ENCODE measurements at regions not wholly inside any gene's neighbourhood (a gene's known extent, or its start where the extent isn't known, plus 50 kb on each side); places are given as distances from the start of the nearest gene placed in this dataset.

- Histone ChIP-seq H3K9me3 (ENCODE audit: control insufficient read depth, low read depth, low read length) (no peaks in the 10 kb centered on the region), H3K4me1 (ENCODE audit: control insufficient read depth, low read depth, low read length) (no peaks in the 10 kb centered on the region), H3K4me3 (ENCODE audit: low read length) (no peak overlapping the region), H3K27me3 (ENCODE audit: control insufficient read depth, insufficient read depth, low read length) (no peaks in the 10 kb centered on the region), H3K36me3 (ENCODE audit: control insufficient read depth, low read depth, low read length) (no peaks in the 10 kb centered on the region), H3K27ac (ENCODE audit: low read length) (no peak overlapping the region), H3K9ac (ENCODE audit: low read length) (no peak overlapping the region)
Observed at GRCh38 chr5:98992552-98992951, 63.7 kb upstream of the CHD1 start.

DNA sequence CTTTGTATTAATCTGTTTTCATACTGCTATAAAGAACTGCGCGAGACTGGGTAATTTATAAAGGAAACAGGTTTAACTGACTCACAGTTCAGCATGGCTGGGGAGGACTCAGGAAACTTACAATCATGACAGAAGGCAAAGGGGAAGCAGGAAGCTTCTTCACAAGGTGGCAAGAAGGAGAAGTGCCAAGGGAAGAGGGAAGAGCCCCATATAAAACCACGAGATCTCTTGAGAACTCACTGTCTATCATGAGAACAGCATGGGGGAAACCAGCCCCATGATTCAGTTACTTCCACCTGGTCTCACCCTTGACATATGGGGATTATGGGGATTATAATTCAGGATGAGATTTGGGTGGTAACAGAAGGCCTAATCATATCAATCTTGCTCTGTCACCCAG is 60.9 kb upstream of the CHD1 start:
- Histone ChIP-seq H3K27ac (ENCODE audit: low read length) (no peak overlapping the region), H3K4me1 (ENCODE audit: control insufficient read depth, low read depth, low read length) (no peaks in the 10 kb centered on the region), H3K36me3 (ENCODE audit: control insufficient read depth, low read depth, low read length) (no peaks in the 10 kb centered on the region), H3K9me3 (ENCODE audit: control insufficient read depth, low read depth, low read length) (no peaks in the 10 kb centered on the region), H3K4me3 (ENCODE audit: low read length) (no peak overlapping the region), H3K9ac (ENCODE audit: low read length) (no peak overlapping the region), H3K27me3 (ENCODE audit: control insufficient read depth, insufficient read depth, low read length) (no peaks in the 10 kb centered on the region)

DNA sequence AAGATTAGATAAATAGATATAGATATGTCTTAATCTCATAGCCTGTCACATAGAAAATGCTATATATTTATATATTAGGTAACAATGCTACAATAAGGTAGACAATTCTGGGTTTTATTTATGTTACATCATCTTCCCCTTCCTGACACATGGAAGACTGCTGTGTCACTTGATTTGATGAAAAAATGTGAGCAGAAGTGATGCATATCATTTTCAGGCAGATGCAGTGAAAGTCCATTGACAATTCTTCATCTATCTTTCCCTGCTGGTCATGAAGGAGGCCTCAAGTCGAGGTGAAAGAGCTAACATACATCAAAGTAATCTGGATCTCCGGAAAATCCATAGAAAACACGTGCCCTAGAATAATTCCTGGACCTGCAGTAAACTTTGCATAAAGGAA is 57.8 kb upstream of the CHD1 start:
- no peaks in the 10 kb centered on the region for H3K27me3 ChIP-seq (ENCODE audit: control insufficient read depth, insufficient read depth, low read length)
- H3K9me3 ChIP-seq (ENCODE audit: control insufficient read depth, low read depth, low read length), result no peaks in the 10 kb centered on the region
- no peaks in the 10 kb centered on the region for H3K4me1 ChIP-seq (ENCODE audit: control insufficient read depth, low read depth, low read length)
- no peaks in the 10 kb centered on the region for H3K36me3 ChIP-seq (ENCODE audit: control insufficient read depth, low read depth, low read length)
- H3K27ac ChIP-seq (ENCODE audit: low read length), result no peak overlapping the region
- no peak overlapping the region for H3K4me3 ChIP-seq (ENCODE audit: low read length)
- no peak overlapping the region for H3K9ac ChIP-seq (ENCODE audit: low read length)

- no peaks in the 10 kb centered on the region for H3K27me3 ChIP-seq (ENCODE audit: control insufficient read depth, insufficient read depth, low read length)
- H3K27ac ChIP-seq (ENCODE audit: low read length), result no peak overlapping the region
- H3K4me1 ChIP-seq (ENCODE audit: control insufficient read depth, low read depth, low read length), result no peaks in the 10 kb centered on the region
- no peaks in the 10 kb centered on the region for H3K36me3 ChIP-seq (ENCODE audit: control insufficient read depth, low read depth, low read length)
- H3K9me3 ChIP-seq (ENCODE audit: control insufficient read depth, low read depth, low read length), result no peaks in the 10 kb centered on the region
- H3K4me3 ChIP-seq (ENCODE audit: low read length), result no peak overlapping the region
- no peak overlapping the region for H3K9ac ChIP-seq (ENCODE audit: low read length)
Observed at GRCh38 chr5:98982880-98983279, 54.1 kb upstream of the CHD1 start.

Measured in iPS-18a (cell line).